ENCODE measurements at regions not wholly inside any gene's neighbourhood (a gene's known extent, or its start where the extent isn't known, plus 50 kb on each side); places are given as distances from the start of the nearest gene placed in this dataset.

DNA sequence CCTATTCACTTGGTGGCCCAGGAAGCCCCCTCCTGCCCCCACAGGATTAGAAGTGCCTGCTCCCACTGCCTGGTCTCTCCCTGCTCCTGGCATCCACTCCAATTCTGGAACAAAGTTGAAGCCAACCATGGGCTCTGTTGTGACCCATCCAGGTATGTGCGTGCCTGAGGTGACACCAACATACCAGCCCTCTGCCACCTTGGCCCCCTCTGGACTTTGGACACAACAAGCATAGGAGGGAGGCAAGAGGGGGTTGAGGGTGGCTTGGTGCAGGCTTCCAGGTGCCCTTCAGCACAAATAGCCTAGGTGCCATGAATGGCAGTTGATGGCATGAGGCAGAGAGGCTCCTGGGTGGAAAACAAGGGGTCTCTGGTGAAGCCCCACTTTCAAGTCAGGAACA, 600.9 kb downstream of the SI start:
- no peaks in the 10 kb centered on the region for H3K4me1 Mint-ChIP-seq
- Histone ChIP-seq H3K79me2 (ENCODE audit: insufficient read depth, low read length) (no peaks in the 10 kb centered on the region), H3K27me3 (ENCODE audit: control insufficient read depth in 2 of 2, insufficient read depth in 2 of 2, low read length in 2 of 2) (no peaks in the 10 kb centered on the region), H2AFZ (ENCODE audit: insufficient read depth, low read depth, low read length, poor library complexity, severe bottlenecking) (no peak overlapping the region), H3K4me1 (ENCODE audit: control insufficient read depth in 1 of 2, insufficient read depth in 2 of 2, low read length in 2 of 2) (no peaks in the 10 kb centered on the region), H4K20me1 (ENCODE audit: insufficient read depth, low read length) (no peaks in the 10 kb centered on the region), H3K27ac (ENCODE audit: low read depth in 1 of 2, low read length in 2 of 2) (no peak overlapping the region), H3K9me3 (replicated peaks in 1 of 2; ENCODE audit: control insufficient read depth in 1 of 2, insufficient read depth in 1 of 2, low read length in 2 of 2) (peaks cover 0 to 16% of the 10 kb centered on the region in 2 donors), H3K36me3 (replicated peaks in 1 of 2; ENCODE audit: control insufficient read depth in 1 of 2, insufficient read depth in 2 of 2, low read length in 2 of 2) (no peaks in the 10 kb centered on the region), H3K9ac (ENCODE audit: insufficient read depth, low read length, poor library complexity, severe bottlenecking) (no peak overlapping the region), H3K4me3 (replicated peaks in 1 of 3; ENCODE audit: low read depth in 2 of 3, low read length in 3 of 3) (no peak overlapping the region), H3K4me2 (replicated peaks; ENCODE audit: extremely low read depth, low read length, poor library complexity, severe bottlenecking) (no peak overlapping the region)
- peaks cover 2 to 8% (median 2%) of the 10 kb centered on the region in 7 donors for H3K9me3 Mint-ChIP-seq
- no peaks in the 10 kb centered on the region for H3K36me3 Mint-ChIP-seq
- TF ChIP-seq, protein P1, sequence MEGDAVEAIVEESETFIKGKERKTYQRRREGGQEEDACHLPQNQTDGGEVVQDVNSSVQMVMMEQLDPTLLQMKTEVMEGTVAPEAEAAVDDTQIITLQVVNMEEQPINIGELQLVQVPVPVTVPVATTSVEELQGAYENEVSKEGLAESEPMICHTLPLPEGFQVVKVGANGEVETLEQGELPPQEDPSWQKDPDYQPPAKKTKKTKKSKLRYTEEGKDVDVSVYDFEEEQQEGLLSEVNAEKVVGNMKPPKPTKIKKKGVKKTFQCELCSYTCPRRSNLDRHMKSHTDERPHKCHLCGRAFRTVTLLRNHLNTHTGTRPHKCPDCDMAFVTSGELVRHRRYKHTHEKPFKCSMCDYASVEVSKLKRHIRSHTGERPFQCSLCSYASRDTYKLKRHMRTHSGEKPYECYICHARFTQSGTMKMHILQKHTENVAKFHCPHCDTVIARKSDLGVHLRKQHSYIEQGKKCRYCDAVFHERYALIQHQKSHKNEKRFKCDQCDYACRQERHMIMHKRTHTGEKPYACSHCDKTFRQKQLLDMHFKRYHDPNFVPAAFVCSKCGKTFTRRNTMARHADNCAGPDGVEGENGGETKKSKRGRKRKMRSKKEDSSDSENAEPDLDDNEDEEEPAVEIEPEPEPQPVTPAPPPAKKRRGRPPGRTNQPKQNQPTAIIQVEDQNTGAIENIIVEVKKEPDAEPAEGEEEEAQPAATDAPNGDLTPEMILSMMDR (IDR thresholded peaks at IDR 0.05) = no peak
- H3K4me3 Mint-ChIP-seq = no peak overlapping the region
- no peak overlapping the region for H3K27ac Mint-ChIP-seq
- H3K27me3 Mint-ChIP-seq (ENCODE audit: low read depth in 3 of 3) = no peaks in the 10 kb centered on the region
- WGBS (ENCODE audit: insufficient coverage) = no CpG with 5 or more reads among the region's 1 CpG
- DNase-seq = no peak
- intact Hi-C loops (cut with micrococcal nuclease) = no loop called here

DNA sequence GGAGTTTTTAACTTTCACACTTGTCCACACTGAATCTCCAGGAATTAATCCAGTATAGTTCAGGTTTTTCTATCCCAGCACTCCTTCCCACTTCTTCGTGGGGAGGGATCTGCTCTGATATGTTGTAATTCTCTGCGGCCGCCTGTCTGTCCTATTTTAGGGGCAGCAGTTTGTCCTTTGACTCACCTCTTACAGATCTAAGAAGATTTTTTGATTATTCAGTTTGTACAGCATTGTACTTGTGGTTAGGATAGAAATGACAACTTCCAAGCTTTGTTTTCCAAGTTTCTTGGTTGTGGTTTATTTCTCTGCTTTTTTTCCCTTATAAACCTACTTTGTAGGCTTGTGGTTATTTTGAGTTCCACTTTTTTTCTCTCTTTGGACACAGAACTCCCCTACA, 601.7 kb downstream of the SI start:
- TF ChIP-seq, protein P1 (IDR thresholded peaks at IDR 0.05) = no peak
- no peaks in the 10 kb centered on the region for H3K4me1 ChIP-seq (ENCODE audit: control insufficient read depth in 1 of 2, insufficient read depth in 2 of 2, low read length in 2 of 2)
- H3K4me2 ChIP-seq (replicated peaks; ENCODE audit: extremely low read depth, low read length, poor library complexity, severe bottlenecking) = no peak overlapping the region
- H4K20me1 ChIP-seq (ENCODE audit: insufficient read depth, low read length) = no peaks in the 10 kb centered on the region
- no peak overlapping the region for H3K4me3 ChIP-seq (replicated peaks in 1 of 3; ENCODE audit: low read depth in 2 of 3, low read length in 3 of 3)
- H3K9ac ChIP-seq (ENCODE audit: insufficient read depth, low read length, poor library complexity, severe bottlenecking) = no peak overlapping the region
- H3K36me3 ChIP-seq (replicated peaks in 1 of 2; ENCODE audit: control insufficient read depth in 1 of 2, insufficient read depth in 2 of 2, low read length in 2 of 2) = no peaks in the 10 kb centered on the region
- DNase-seq = no peak
- H3K27me3 Mint-ChIP-seq (ENCODE audit: low read depth in 3 of 3) = no peaks in the 10 kb centered on the region
- no CpG with 5 or more reads among the region's 3 CpGs for WGBS (ENCODE audit: insufficient coverage)
- H3K79me2 ChIP-seq (ENCODE audit: insufficient read depth, low read length) = no peaks in the 10 kb centered on the region
- no peak overlapping the region for H3K27ac Mint-ChIP-seq
- H2AFZ ChIP-seq (ENCODE audit: insufficient read depth, low read depth, low read length, poor library complexity, severe bottlenecking) = no peak overlapping the region
- H3K9me3 ChIP-seq (replicated peaks in 1 of 2; ENCODE audit: control insufficient read depth in 1 of 2, insufficient read depth in 1 of 2, low read length in 2 of 2) = peaks cover 0 to 16% of the 10 kb centered on the region in 2 donors
- H3K4me3 Mint-ChIP-seq = no peak overlapping the region
- intact Hi-C loops (cut with micrococcal nuclease) = no loop called here
- H3K9me3 Mint-ChIP-seq = peaks cover 1 to 8% (median 2%) of the 10 kb centered on the region in 7 donors
- H3K4me1 Mint-ChIP-seq = no peaks in the 10 kb centered on the region
- H3K27ac ChIP-seq (ENCODE audit: low read depth in 1 of 2, low read length in 2 of 2) = no peak overlapping the region
- H3K27me3 ChIP-seq (ENCODE audit: control insufficient read depth in 2 of 2, insufficient read depth in 2 of 2, low read length in 2 of 2) = no peaks in the 10 kb centered on the region
- H3K36me3 Mint-ChIP-seq = no peaks in the 10 kb centered on the region

Data from CD14-positive monocyte (primary cell).